HEK293 (cell line): ENCODE measurements at regions not wholly inside any gene's neighbourhood (a gene's known extent, or its start where the extent isn't known, plus 50 kb on each side); places are given as distances from the start of the nearest gene placed in this dataset.

Experiments
- CTCF ChIA-PET: fragments of 350-600 bp; formaldehyde crosslinking; extraction: SDS; loops from one replicate; lab custom pipeline; 2021; ENCODE audit warnings: antibody characterized with exemption; lab: Yijun Ruan, JAX
- POLR2A ChIA-PET: fragments of 300-600 bp; formaldehyde crosslinking; extraction: SDS; loops from one replicate; lab custom pipeline; 2020; ENCODE audit warnings: antibody characterized with exemption, inconsistent platforms; lab: Yijun Ruan, JAX
- H3K27ac ChIP-seq: fragments of 200-500 bp; sonication (Bioruptor generic); 2 replicates; pipeline ENCODE4 v1.5.1; 2014; ENCODE audit warnings: low read depth, low read length, control low read depth, inconsistent platforms; ENCODE audit errors: extremely low read depth
- H3K36me3 ChIP-seq, 2 experiments: fragments of 200-500 bp in 1 of 2; sonication (Bioruptor generic) in 1 of 2; 1 replicate in 1 of 2; 2 replicates in 1 of 2; pipeline ENCODE4 v1.5.1; 2014 to 2017; ENCODE audit warnings: inconsistent platforms in 2 of 2, low read length in 2 of 2; ENCODE audit not compliant: control insufficient read depth in 2 of 2, insufficient read depth in 1 of 2
- H3K4me1 ChIP-seq: fragments of 200-500 bp; sonication (Bioruptor generic); 2 replicates; pipeline ENCODE4 v1.5.1; 2014; ENCODE audit warnings: mild to moderate bottlenecking, low read length, inconsistent platforms; ENCODE audit not compliant: control insufficient read depth, insufficient read depth
- H3K4me3 ChIP-seq: 2 replicates; pipeline ENCODE4 v1.5.1; 2011; ENCODE audit warnings: low read depth, mild to moderate bottlenecking, control low read depth, low read length, moderate library complexity
- H3K9me3 ChIP-seq: fragments of 200-500 bp; sonication (Bioruptor generic); 2 replicates; pipeline ENCODE4 v1.5.1; 2014; ENCODE audit warnings: low read depth, low read length, inconsistent platforms; ENCODE audit not compliant: control insufficient read depth, insufficient read depth
- BCL11B ChIP-seq: fragments of 450-650 bp; formaldehyde crosslinking; IDR thresholded peaks from 2 replicates; pipeline ENCODE4 v1.5.1; 2016; ENCODE audit warnings: low read depth, missing biosample characterization, missing genetic modification characterization
- REPIN1 ChIP-seq: fragments of 450-650 bp; formaldehyde crosslinking; IDR thresholded peaks from 2 replicates; pipeline ENCODE4 v1.5.1; 2017; ENCODE audit warnings: missing biosample characterization, missing genetic modification characterization, low read depth
- ZBTB48 ChIP-seq: fragments of 450-650 bp; formaldehyde crosslinking; IDR thresholded peaks from 2 replicates; pipeline ENCODE4 v1.5.1; 2016; ENCODE audit warnings: missing biosample characterization, missing genetic modification characterization
- ZNF148 ChIP-seq: fragments of 450-650 bp; formaldehyde crosslinking; IDR thresholded peaks from 2 replicates; pipeline ENCODE4 v1.5.0; 2017; ENCODE audit warnings: missing biosample characterization, missing genetic modification characterization, borderline replicate concordance
- ZNF169 ChIP-seq: fragments of 450-650 bp; formaldehyde crosslinking; IDR thresholded peaks from 2 replicates; pipeline ENCODE4 v1.5.1; 2016; ENCODE audit warnings: missing biosample characterization, missing genetic modification characterization
- ZNF239 ChIP-seq: fragments of 450-650 bp; formaldehyde crosslinking; IDR thresholded peaks from 2 replicates; pipeline ENCODE4 v1.5.1; 2016; ENCODE audit warnings: missing biosample characterization, missing genetic modification characterization
- ZNF416 ChIP-seq: fragments of 450-650 bp; formaldehyde crosslinking; IDR thresholded peaks from 2 replicates; pipeline ENCODE4 v1.5.1; 2016; ENCODE audit warnings: missing biosample characterization, missing genetic modification characterization
- ZNF518A ChIP-seq: fragments of 450-650 bp; formaldehyde crosslinking; conservative IDR thresholded peaks from 2 replicates; pipeline ENCODE4 v1.5.1; 2016; ENCODE audit warnings: low read depth, missing biosample characterization, missing genetic modification characterization
- ZNF529 ChIP-seq: fragments of 450-650 bp; formaldehyde crosslinking; IDR thresholded peaks from 2 replicates; pipeline ENCODE4 v1.5.1; 2017; ENCODE audit warnings: missing genetic modification characterization, missing biosample characterization; ENCODE audit not compliant: insufficient replicate concordance
- ZNF600 ChIP-seq: fragments of 450-650 bp; formaldehyde crosslinking; IDR thresholded peaks from 2 replicates; pipeline ENCODE4 v1.5.1; 2016; ENCODE audit warnings: missing biosample characterization, missing genetic modification characterization
- ZNF610 ChIP-seq: fragments of 450-650 bp; formaldehyde crosslinking; IDR thresholded peaks from 2 replicates; pipeline ENCODE4 v1.5.1; 2016; ENCODE audit warnings: missing biosample characterization, missing genetic modification characterization, borderline replicate concordance
- ZNF660 ChIP-seq: fragments of 450-650 bp; IDR thresholded peaks from 2 replicates; pipeline ENCODE4 v1.5.1; 2018; ENCODE audit warnings: missing biosample characterization, mild to moderate bottlenecking, missing genetic modification characterization
- ZNF837 ChIP-seq: fragments of 450-650 bp; formaldehyde crosslinking; IDR thresholded peaks from 2 replicates; pipeline ENCODE4 v1.5.1; 2016; ENCODE audit warnings: missing biosample characterization, missing genetic modification characterization
- TF ChIP-seq, protein P1 (sequence below): fragments of 450-650 bp; formaldehyde crosslinking; IDR thresholded peaks from 2 replicates; pipeline ENCODE4 v1.5.1; 2016; ENCODE audit warnings: missing biosample characterization, missing genetic modification characterization
- TF ChIP-seq, protein P2 (sequence below): sonication (generic); formaldehyde crosslinking; IDR thresholded peaks from 2 replicates; pipeline ENCODE4 v1.8.1; 2022; ENCODE audit warnings: mild to moderate bottlenecking, moderate library complexity, missing genetic modification reagents
- TF ChIP-seq, protein P3 (sequence below): fragments of 450-650 bp; formaldehyde crosslinking; IDR thresholded peaks from 2 replicates; pipeline ENCODE4 v1.5.1; 2017; ENCODE audit warnings: missing biosample characterization, missing genetic modification characterization
- TF ChIP-seq, protein P4 (sequence below): fragments of 450-650 bp; formaldehyde crosslinking; IDR thresholded peaks from 2 replicates; pipeline ENCODE4 v1.5.1; 2016; ENCODE audit warnings: missing biosample characterization, missing genetic modification characterization

DNA sequence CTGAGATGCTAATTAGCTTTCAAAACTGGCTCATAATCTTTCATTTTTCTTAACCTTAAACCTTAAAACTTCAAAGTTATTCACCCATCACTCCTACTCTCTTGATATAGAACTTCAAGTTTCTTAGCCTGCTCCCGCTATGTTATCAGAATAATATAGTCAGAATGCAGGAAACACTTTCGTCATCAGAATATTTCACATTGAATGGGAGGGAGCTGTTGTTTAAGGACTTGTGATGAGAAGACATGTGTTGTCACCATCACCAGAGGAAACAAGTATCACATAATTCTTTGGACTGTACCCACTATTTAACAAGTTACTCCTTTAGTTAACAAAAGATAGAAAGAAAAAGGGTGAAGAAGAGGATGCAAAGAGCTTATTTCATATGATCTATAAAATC, 65.0 kb upstream of the FNDC3A start:
- TF ChIP-seq ZNF518A (tag by site-specific recombination) (no peak), ZNF837 (tag by site-specific recombination) (no peak), REPIN1 (tag by site-specific recombination) (no peak), ZNF600 (tag by site-specific recombination) (no peak), ZNF169 (tag by site-specific recombination) (no peak), ZNF529 (tag by site-specific recombination) (no peak), ZNF610 (tag by site-specific recombination) (no peak), ZNF416 (tag by site-specific recombination) (no peak), BCL11B (tag by site-specific recombination) (no peak), ZBTB48 (no peak), ZNF148 (tag by site-specific recombination) (no peak), ZNF660 (no peak), ZNF239 (no peak)
- TF ChIP-seq, protein P1, sequence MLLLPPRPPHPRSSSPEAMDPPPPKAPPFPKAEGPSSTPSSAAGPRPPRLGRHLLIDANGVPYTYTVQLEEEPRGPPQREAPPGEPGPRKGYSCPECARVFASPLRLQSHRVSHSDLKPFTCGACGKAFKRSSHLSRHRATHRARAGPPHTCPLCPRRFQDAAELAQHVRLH (tag by site-specific recombination), result no peak
- TF ChIP-seq, protein P2, sequence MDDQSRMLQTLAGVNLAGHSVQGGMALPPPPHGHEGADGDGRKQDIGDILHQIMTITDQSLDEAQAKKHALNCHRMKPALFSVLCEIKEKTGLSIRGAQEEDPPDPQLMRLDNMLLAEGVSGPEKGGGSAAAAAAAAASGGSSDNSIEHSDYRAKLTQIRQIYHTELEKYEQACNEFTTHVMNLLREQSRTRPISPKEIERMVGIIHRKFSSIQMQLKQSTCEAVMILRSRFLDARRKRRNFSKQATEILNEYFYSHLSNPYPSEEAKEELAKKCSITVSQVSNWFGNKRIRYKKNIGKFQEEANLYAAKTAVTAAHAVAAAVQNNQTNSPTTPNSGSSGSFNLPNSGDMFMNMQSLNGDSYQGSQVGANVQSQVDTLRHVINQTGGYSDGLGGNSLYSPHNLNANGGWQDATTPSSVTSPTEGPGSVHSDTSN (CRISPR knock-in tag), result no peak
- TF ChIP-seq, protein P3, sequence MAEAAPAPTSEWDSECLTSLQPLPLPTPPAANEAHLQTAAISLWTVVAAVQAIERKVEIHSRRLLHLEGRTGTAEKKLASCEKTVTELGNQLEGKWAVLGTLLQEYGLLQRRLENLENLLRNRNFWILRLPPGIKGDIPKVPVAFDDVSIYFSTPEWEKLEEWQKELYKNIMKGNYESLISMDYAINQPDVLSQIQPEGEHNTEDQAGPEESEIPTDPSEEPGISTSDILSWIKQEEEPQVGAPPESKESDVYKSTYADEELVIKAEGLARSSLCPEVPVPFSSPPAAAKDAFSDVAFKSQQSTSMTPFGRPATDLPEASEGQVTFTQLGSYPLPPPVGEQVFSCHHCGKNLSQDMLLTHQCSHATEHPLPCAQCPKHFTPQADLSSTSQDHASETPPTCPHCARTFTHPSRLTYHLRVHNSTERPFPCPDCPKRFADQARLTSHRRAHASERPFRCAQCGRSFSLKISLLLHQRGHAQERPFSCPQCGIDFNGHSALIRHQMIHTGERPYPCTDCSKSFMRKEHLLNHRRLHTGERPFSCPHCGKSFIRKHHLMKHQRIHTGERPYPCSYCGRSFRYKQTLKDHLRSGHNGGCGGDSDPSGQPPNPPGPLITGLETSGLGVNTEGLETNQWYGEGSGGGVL, result no peak
- TF ChIP-seq, protein P4, sequence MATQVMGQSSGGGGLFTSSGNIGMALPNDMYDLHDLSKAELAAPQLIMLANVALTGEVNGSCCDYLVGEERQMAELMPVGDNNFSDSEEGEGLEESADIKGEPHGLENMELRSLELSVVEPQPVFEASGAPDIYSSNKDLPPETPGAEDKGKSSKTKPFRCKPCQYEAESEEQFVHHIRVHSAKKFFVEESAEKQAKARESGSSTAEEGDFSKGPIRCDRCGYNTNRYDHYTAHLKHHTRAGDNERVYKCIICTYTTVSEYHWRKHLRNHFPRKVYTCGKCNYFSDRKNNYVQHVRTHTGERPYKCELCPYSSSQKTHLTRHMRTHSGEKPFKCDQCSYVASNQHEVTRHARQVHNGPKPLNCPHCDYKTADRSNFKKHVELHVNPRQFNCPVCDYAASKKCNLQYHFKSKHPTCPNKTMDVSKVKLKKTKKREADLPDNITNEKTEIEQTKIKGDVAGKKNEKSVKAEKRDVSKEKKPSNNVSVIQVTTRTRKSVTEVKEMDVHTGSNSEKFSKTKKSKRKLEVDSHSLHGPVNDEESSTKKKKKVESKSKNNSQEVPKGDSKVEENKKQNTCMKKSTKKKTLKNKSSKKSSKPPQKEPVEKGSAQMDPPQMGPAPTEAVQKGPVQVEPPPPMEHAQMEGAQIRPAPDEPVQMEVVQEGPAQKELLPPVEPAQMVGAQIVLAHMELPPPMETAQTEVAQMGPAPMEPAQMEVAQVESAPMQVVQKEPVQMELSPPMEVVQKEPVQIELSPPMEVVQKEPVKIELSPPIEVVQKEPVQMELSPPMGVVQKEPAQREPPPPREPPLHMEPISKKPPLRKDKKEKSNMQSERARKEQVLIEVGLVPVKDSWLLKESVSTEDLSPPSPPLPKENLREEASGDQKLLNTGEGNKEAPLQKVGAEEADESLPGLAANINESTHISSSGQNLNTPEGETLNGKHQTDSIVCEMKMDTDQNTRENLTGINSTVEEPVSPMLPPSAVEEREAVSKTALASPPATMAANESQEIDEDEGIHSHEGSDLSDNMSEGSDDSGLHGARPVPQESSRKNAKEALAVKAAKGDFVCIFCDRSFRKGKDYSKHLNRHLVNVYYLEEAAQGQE (tag by site-specific recombination), result no peak
- no peaks in the 10 kb centered on the region for H3K4me1 ChIP-seq
- no peak overlapping the region for H3K4me3 ChIP-seq
- no peak overlapping the region for H3K27ac ChIP-seq
- ChIA-PET CTCF (interaction anchor here (0.6 kb wide), 2 partner anchors 12 to 221 kb away, joined by 3 to 6 read pairs; no protein-coding TSS in a partner anchor), POLR2A (no interaction called here)
- H3K36me3 ChIP-seq, result no peaks in the 10 kb centered on the region
- H3K9me3 ChIP-seq, result no peaks in the 10 kb centered on the region
